H54 (cell line): ENCODE measurements at regions not wholly inside any gene's neighbourhood (a gene's known extent, or its start where the extent isn't known, plus 50 kb on each side); places are given as distances from the start of the nearest gene placed in this dataset.

ENCODE experiments used
- DNase-seq: peaks from one replicate; pipeline ENCODE4 v3.0.0; 2011; ENCODE audit warnings: low spot score, mixed read lengths; ENCODE audit not compliant: insufficient read length
- FAIRE-seq: peaks from 3 replicates; lab custom pipeline; 2011; peaks lifted over from hg19 to GRCh38; lab: Jason Lieb, UNC
- POLR2A ChIP-seq: IDR thresholded peaks from 2 replicates; pipeline ENCODE4 v1.6.1; 2011; ENCODE audit warnings: low read depth, mild to moderate bottlenecking, low read length

- FAIRE-seq, result no peak
- TF ChIP-seq POLR2A, result no peak
- no peak for DNase-seq
Observed at GRCh38 chr10:8227246-8227645, 172.8 kb downstream of the GATA3 start.

- no peak for DNase-seq
- TF ChIP-seq POLR2A, result no peak
- FAIRE-seq, result no peak
Observed at GRCh38 chr10:8229153-8229552, 174.7 kb downstream of the GATA3 start.

- no peak for TF ChIP-seq POLR2A
- FAIRE-seq (no peak), DNase-seq (no peak)
Observed at GRCh38 chr10:8230902-8231301, 176.4 kb downstream of the GATA3 start.

GRCh38 chr10:8233049-8233448 is 178.6 kb downstream of the GATA3 start:
- DNase-seq (no peak), FAIRE-seq (no peak)

GRCh38 chr10:8233832-8234259 is 179.4 kb downstream of the GATA3 start:
- FAIRE-seq (no peak), DNase-seq (no peak)
- no peak for TF ChIP-seq POLR2A

More at GRCh38 chr10:8233049-8233448, 178.6 kb downstream of the GATA3 start:
- TF ChIP-seq POLR2A, result no peak

- DNase-seq (no peak), FAIRE-seq (no peak)
- TF ChIP-seq POLR2A, result no peak
Observed at GRCh38 chr10:8235253-8236027, 181.0 kb downstream of the GATA3 start.

- DNase-seq (no peak), FAIRE-seq (no peak)
- no peak for TF ChIP-seq POLR2A
Observed at GRCh38 chr10:8238986-8239385, 184.5 kb downstream of the GATA3 start.

GRCh38 chr10:8240861-8241260 is 186.4 kb downstream of the GATA3 start:
- TF ChIP-seq POLR2A, result no peak
- FAIRE-seq (no peak), DNase-seq (no peak)

- FAIRE-seq (no peak), DNase-seq (no peak)
- TF ChIP-seq POLR2A, result no peak
Observed at GRCh38 chr10:8242295-8242872, 187.9 kb downstream of the GATA3 start.

- no peak for DNase-seq
- no peak for FAIRE-seq
- TF ChIP-seq POLR2A, result no peak
Observed at GRCh38 chr10:8245131-8245813, 190.8 kb downstream of the GATA3 start.

GRCh38 chr10:8245814-8246142 is 191.3 kb downstream of the GATA3 start:
- no peak for FAIRE-seq
- no peak for DNase-seq
- TF ChIP-seq POLR2A, result no peak

- no peak for FAIRE-seq
- no peak for TF ChIP-seq POLR2A
- no peak for DNase-seq
Observed at GRCh38 chr10:8246548-8246947, 192.1 kb downstream of the GATA3 start.

GRCh38 chr10:8247191-8247590 is 192.7 kb downstream of the GATA3 start:
- DNase-seq, result no peak
- TF ChIP-seq POLR2A, result no peak
- FAIRE-seq, result no peak

GRCh38 chr10:8248868-8249267 is 194.4 kb downstream of the GATA3 start:
- no peak for DNase-seq
- FAIRE-seq, result no peak
- TF ChIP-seq POLR2A, result no peak
